ENCODE measurements at regions not wholly inside any gene's neighbourhood (a gene's known extent, or its start where the extent isn't known, plus 50 kb on each side); places are given as distances from the start of the nearest gene placed in this dataset.

DNA sequence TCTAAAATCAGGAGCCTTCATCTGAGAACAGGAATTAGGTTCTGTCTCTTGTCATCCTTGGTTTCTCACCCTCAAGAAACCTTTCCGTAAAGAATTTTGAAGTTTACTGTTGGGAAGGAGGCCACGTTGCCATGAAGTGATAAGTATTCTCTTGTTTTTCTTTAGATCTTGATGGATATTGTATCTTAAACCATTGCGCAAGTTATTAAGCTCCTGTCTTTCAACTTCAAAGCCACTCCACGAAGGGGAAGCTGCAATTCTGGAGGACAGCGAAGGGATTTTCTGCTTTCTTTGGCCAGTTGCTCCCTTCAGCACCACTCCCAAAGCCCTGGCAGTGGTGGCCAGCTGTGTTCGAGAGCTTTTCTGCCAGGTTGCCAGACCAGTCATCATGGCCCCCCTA is 198.1 kb upstream of the EXOC2 start:
- TF ChIP-seq FOXP2 (optimal IDR thresholded peaks at IDR 0.05; ENCODE audit: borderline replicate concordance, extremely low read depth, extremely low read length, insufficient read depth) (no peak), POLR2AphosphoS5 (IDR thresholded peaks at IDR 0.05; ENCODE audit: low read depth, low read length) (no peak), REST (IDR thresholded peaks at IDR 0.05; ENCODE audit: insufficient read depth in 1 of 2, low read depth in 2 of 2, low read length in 2 of 2) (no peak), SIN3A (IDR thresholded peaks at IDR 0.05; ENCODE audit: borderline replicate concordance, insufficient read depth, low read length) (no peak), TAF1 (IDR thresholded peaks at IDR 0.05; ENCODE audit: borderline replicate concordance, insufficient read depth, low read length) (no peak)

- TF ChIP-seq TAF1 (IDR thresholded peaks at IDR 0.05; ENCODE audit: borderline replicate concordance, insufficient read depth, low read length) = no peak
- no peak for TF ChIP-seq REST (IDR thresholded peaks at IDR 0.05; ENCODE audit: insufficient read depth in 1 of 2, low read depth in 2 of 2, low read length in 2 of 2)
- no peak for TF ChIP-seq FOXP2 (optimal IDR thresholded peaks at IDR 0.05; ENCODE audit: borderline replicate concordance, extremely low read depth, extremely low read length, insufficient read depth)
- TF ChIP-seq SIN3A (IDR thresholded peaks at IDR 0.05; ENCODE audit: borderline replicate concordance, insufficient read depth, low read length) = no peak
- TF ChIP-seq POLR2AphosphoS5 (IDR thresholded peaks at IDR 0.05; ENCODE audit: low read depth, low read length) = no peak
Observed at GRCh38 chr6:890201-890600, 197.3 kb upstream of the EXOC2 start.

DNA sequence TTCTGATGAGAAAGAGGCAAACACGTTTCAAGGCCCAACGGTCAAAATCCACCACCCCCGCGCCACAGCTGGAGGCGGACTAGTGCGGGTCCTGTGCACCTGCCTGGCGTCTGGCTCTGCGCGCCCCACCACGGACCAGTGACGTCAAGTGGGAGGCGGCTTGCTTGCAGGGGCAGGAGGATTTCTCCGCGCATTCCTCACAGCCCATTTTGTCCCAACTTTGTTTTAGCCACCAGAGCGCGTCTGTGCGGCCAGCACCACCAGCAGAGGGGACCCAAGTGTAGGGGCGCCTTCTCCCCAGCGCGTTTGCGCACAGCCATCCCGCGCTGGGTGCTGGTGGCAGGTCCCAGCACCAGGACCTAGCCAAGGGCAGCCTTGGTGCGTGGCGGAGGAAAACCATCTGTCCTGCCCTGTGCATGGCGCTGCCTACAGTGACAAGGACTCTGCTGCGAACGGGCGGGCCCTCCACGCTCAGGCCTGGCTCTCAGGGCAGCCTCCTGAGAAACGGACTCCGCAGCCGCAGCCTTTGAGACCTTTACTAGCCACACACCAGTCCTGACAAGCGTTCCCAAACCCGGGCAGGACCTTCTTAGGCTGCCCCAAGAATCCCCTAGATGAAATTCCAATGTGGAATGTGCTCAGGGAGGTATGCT is 194.8 kb upstream of the EXOC2 start:
- TF ChIP-seq POLR2AphosphoS5 (IDR thresholded peaks at IDR 0.05; ENCODE audit: low read depth, low read length) = no peak
- no peak for TF ChIP-seq FOXP2 (optimal IDR thresholded peaks at IDR 0.05; ENCODE audit: borderline replicate concordance, extremely low read depth, extremely low read length, insufficient read depth)
- no peak for TF ChIP-seq TAF1 (IDR thresholded peaks at IDR 0.05; ENCODE audit: borderline replicate concordance, insufficient read depth, low read length)
- TF ChIP-seq SIN3A (IDR thresholded peaks at IDR 0.05; ENCODE audit: borderline replicate concordance, insufficient read depth, low read length) = no peak
- no peak for TF ChIP-seq REST (IDR thresholded peaks at IDR 0.05; ENCODE audit: insufficient read depth in 1 of 2, low read depth in 2 of 2, low read length in 2 of 2)

DNA sequence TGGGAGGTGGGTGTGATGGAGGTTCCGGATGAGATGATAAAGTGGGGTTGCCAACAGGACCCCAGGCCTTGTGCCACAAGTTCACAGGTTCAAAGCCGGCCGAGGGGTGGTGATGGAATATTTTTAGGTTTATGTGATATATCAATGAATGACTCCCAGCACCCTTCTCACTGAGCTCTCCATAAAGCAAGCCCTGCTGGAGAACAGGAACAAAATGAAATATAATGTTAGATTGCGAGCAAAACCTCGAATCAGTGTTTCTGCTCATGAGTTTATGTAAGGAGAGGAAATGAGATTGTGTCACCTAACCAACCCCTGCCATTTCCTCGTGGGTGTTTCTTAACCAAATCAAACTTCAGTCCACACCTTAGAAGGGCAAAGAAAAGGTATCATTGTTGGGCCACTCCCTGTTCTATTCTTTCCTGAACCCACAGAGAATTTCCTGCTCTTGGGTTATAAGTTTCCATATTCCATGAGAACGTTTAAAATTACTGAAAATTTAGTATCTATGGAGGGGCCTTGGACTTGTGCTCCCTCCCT is 192.2 kb upstream of the EXOC2 start:
- TF ChIP-seq TAF1 (IDR thresholded peaks at IDR 0.05; ENCODE audit: borderline replicate concordance, insufficient read depth, low read length) (no peak), SIN3A (IDR thresholded peaks at IDR 0.05; ENCODE audit: borderline replicate concordance, insufficient read depth, low read length) (no peak), POLR2AphosphoS5 (IDR thresholded peaks at IDR 0.05; ENCODE audit: low read depth, low read length) (no peak), FOXP2 (optimal IDR thresholded peaks at IDR 0.05; ENCODE audit: borderline replicate concordance, extremely low read depth, extremely low read length, insufficient read depth) (no peak), REST (IDR thresholded peaks at IDR 0.05; ENCODE audit: insufficient read depth in 1 of 2, low read depth in 2 of 2, low read length in 2 of 2) (no peak)
